ENCODE measurements at regions not wholly inside any gene's neighbourhood (a gene's known extent, or its start where the extent isn't known, plus 50 kb on each side); places are given as distances from the start of the nearest gene placed in this dataset.

- Mint-ChIP-seq H3K4me3 (ENCODE audit: unreplicated experiment) (no peak overlapping the region), H3K27ac (ENCODE audit: low read depth, unreplicated experiment) (no peak overlapping the region), H3K4me1 (ENCODE audit: insufficient read depth, unreplicated experiment) (peaks cover 20% of the 10 kb centered on the region), H3K9me3 (ENCODE audit: unreplicated experiment) (no peaks in the 10 kb centered on the region), H3K36me3 (ENCODE audit: insufficient read depth, unreplicated experiment) (no peaks in the 10 kb centered on the region), H3K27me3 (ENCODE audit: insufficient read depth, unreplicated experiment) (no peaks in the 10 kb centered on the region)
- DNase-seq (ENCODE audit: unreplicated experiment) = peak; percentile 11
- intact Hi-C loops (cut with micrococcal nuclease) = loop anchor here (5.0 kb wide), 1 partner anchor 501 kb away; no protein-coding TSS in a partner anchor
- no TSS peak for BruUV-seq (replicated peaks)
- CTCF ChIA-PET = interaction anchor here (0.6 to 1.3 kb wide), 7 partner anchors 9 to 500 kb away, joined by 3 to 4 read pairs (median 3); no protein-coding TSS in a partner anchor
- POLR2A ChIA-PET = interaction anchor here (1.0 to 2.2 kb wide), 2 partner anchors 251 to 288 kb away, joined by 3 to 10 read pairs; partner anchors contain the start of gene PRKAR1A
- no peak for TF ChIP-seq CTCF (IDR thresholded peaks at IDR 0.05; ENCODE audit: unreplicated experiment)
Measured at GRCh38 chr17:68763562-68763961, 162.4 kb upstream of the FAM20A start.

DNA sequence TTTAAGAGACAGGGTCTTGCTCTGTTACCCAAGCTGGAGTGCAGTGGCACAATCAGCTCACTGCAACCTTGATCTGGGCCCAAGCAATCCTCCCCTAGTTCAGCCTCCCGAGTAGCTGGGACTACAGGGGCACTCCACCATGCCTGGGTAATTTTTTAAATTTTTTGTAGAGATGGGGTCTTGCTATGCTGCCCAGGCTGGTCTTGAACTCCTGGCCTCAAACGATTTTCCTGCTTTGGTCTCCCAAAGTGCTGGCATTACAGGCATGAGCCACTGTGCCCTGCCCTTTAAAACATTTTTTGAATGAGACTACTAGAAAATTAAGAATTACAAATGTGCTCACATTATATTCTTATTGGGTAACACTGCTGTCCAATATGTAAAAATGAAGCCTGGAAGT lies 161.7 kb upstream of the FAM20A start:
- ChIA-PET CTCF (interaction anchor here (0.6 to 1.3 kb wide), 5 partner anchors 8 to 499 kb away, joined by 3 to 4 read pairs (median 3); no protein-coding TSS in a partner anchor), POLR2A (interaction anchor here (1.0 to 2.2 kb wide), 2 partner anchors 250 to 289 kb away, joined by 3 to 10 read pairs; partner anchors contain the start of gene PRKAR1A)
- DNase-seq (ENCODE audit: unreplicated experiment) = no peak
- Mint-ChIP-seq H3K4me1 (ENCODE audit: insufficient read depth, unreplicated experiment) (peaks cover 20% of the 10 kb centered on the region), H3K4me3 (ENCODE audit: unreplicated experiment) (no peak overlapping the region), H3K36me3 (ENCODE audit: insufficient read depth, unreplicated experiment) (no peaks in the 10 kb centered on the region), H3K27me3 (ENCODE audit: insufficient read depth, unreplicated experiment) (no peaks in the 10 kb centered on the region), H3K27ac (ENCODE audit: low read depth, unreplicated experiment) (no peak overlapping the region), H3K9me3 (ENCODE audit: unreplicated experiment) (no peaks in the 10 kb centered on the region)
- intact Hi-C loops (cut with micrococcal nuclease) = loop anchor here (5.0 kb wide), 1 partner anchor 501 kb away; no protein-coding TSS in a partner anchor
- no TSS peak for BruUV-seq (replicated peaks)
- no peak for TF ChIP-seq CTCF (IDR thresholded peaks at IDR 0.05; ENCODE audit: unreplicated experiment)

DNA sequence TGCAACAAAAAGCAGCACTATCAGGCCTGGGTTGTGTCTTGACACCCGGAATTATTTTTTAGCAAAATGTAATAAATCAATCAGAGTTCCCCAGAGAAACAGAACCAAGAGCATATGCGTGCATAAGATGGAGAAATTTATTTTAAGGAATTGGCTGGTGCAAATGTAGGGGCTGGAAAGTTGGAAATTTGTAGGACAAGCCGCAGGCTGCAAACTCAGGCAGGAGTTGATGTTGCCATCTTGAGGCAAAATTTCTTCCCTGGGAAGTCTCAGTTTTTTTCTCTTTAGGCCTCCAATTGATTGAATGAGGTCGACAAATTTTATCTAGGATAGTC lies 158.9 kb upstream of the FAM20A start:
- ChIA-PET POLR2A (interaction anchor here (1.2 kb wide), 1 partner anchor 226 kb away, joined by 3 read pairs; no protein-coding TSS in a partner anchor), CTCF (interaction anchor here (0.7 to 1.9 kb wide), 5 partner anchors 12 to 297 kb away, joined by 3 to 7 read pairs (median 4); no protein-coding TSS in a partner anchor)
- Mint-ChIP-seq H3K27ac (ENCODE audit: low read depth, unreplicated experiment) (peak overlapping the region; percentile 77), H3K9me3 (ENCODE audit: unreplicated experiment) (no peaks in the 10 kb centered on the region), H3K36me3 (ENCODE audit: insufficient read depth, unreplicated experiment) (no peaks in the 10 kb centered on the region), H3K27me3 (ENCODE audit: insufficient read depth, unreplicated experiment) (no peaks in the 10 kb centered on the region), H3K4me1 (ENCODE audit: insufficient read depth, unreplicated experiment) (peaks cover 20% of the 10 kb centered on the region), H3K4me3 (ENCODE audit: unreplicated experiment) (peak overlapping the region; percentile 79)
- BruUV-seq (replicated peaks) = no TSS peak
- no peak for TF ChIP-seq CTCF (IDR thresholded peaks at IDR 0.05; ENCODE audit: unreplicated experiment)
- intact Hi-C loops (cut with micrococcal nuclease) = loop anchor here (1.0 to 5.0 kb wide), 3 partner anchors 226 to 498 kb away; no protein-coding TSS in a partner anchor
- no peak for DNase-seq (ENCODE audit: unreplicated experiment)

DNA sequence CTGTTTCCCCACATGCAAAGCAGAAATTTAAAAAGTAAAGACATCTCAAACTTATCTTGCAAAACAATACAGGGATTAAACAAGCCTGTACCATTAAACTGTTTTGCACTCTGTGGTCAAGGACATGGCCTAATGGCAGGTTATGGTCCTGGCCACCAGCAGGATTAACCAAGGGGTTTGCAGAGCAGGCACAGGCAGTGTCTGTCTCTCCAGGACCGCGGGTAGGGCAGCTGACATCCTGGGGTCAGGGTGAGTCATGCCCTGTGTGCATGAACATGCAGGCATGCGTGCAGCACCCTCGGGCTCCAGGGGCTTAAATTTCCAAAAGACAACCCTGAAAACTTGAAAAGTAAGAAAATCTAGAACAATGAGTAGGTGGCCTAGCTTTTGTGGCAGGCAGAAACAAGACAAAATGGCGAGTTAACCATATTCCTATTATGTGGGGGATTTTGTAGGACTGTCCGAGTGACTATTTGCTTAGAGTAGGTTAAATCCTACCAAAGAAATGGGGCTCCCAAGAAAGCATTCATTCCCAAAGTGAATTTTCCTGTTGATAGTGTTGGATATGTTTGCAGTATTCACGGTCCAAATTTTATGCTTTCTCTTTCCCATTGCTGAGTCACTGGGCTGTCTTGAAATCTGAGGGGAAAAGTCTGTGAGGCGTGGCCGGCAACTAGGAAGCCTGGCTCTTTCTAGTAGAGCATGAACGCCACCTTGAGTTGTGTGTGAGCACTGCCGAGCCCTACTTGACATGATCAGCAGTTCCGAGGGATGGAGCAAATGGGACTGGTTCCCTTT lies 158.4 kb upstream of the FAM20A start:
- POLR2A ChIA-PET = interaction anchor here (0.8 to 0.9 kb wide), 3 partner anchors 228 to 301 kb away, joined by 4 to 5 read pairs (median 4); partner anchors contain the start of gene PRKAR1A
- Mint-ChIP-seq H3K4me1 (ENCODE audit: insufficient read depth, unreplicated experiment) (peaks cover 20% of the 10 kb centered on the region), H3K27me3 (ENCODE audit: insufficient read depth, unreplicated experiment) (no peaks in the 10 kb centered on the region)

More for the DNA sequence above, 158.4 kb upstream of the FAM20A start:
- intact Hi-C loops (cut with micrococcal nuclease) = loop anchor here (1.0 to 5.0 kb wide), 6 partner anchors 157 to 587 kb away; partner anchors contain the start of genes FAM20A and PRKAR1A
- TF ChIP-seq CTCF (IDR thresholded peaks at IDR 0.05; ENCODE audit: unreplicated experiment) = peak; percentile 95
- Mint-ChIP-seq H3K36me3 (ENCODE audit: insufficient read depth, unreplicated experiment) (no peaks in the 10 kb centered on the region), H3K27ac (ENCODE audit: low read depth, unreplicated experiment) (peak overlapping the region; percentile 77), H3K9me3 (ENCODE audit: unreplicated experiment) (no peaks in the 10 kb centered on the region), H3K4me3 (ENCODE audit: unreplicated experiment) (peak overlapping the region; percentile 79)
- BruUV-seq (replicated peaks) = no TSS peak
- CTCF ChIA-PET = interaction anchor here (0.6 to 1.9 kb wide), 4 partner anchors 21 to 479 kb away, joined by 3 to 7 read pairs (median 4); no protein-coding TSS in a partner anchor
- peak; percentile 95 for DNase-seq (ENCODE audit: unreplicated experiment)

Measured in MCF 10A (cell line).